SJSA1 (cell line): ENCODE measurements at regions not wholly inside any gene's neighbourhood (a gene's known extent, or its start where the extent isn't known, plus 50 kb on each side); places are given as distances from the start of the nearest gene placed in this dataset.

Experiments
- DNase-seq, 2 experiments: peaks; one replicate each; pipeline ENCODE4 v3.0.0-alpha.2; 2015 to 2020; ENCODE audit warnings: low spot score in 2 of 2, low read depth in 1 of 2
- H3K27ac ChIP-seq: fragments of 250-450 bp; sonication (Bioruptor Pico); 2 replicates; pipeline ENCODE4 v1.5.1; 2020; ENCODE audit warnings: mild to moderate bottlenecking, moderate library complexity
- H3K27me3 ChIP-seq: fragments of 250-450 bp; sonication (Bioruptor Pico); replicated peaks from 2 replicates; pipeline ENCODE4 v1.5.1; 2020; ENCODE audit warnings: mild to moderate bottlenecking, moderate library complexity
- H3K36me3 ChIP-seq: fragments of 250-450 bp; sonication (Bioruptor Pico); 2 replicates; pipeline ENCODE4 v1.5.1; 2020; ENCODE audit warnings: mild to moderate bottlenecking
- H3K4me1 ChIP-seq: fragments of 250-450 bp; sonication (Bioruptor Pico); replicated peaks from 2 replicates; pipeline ENCODE4 v1.6.1; 2021; ENCODE audit warnings: mild to moderate bottlenecking
- H3K4me3 ChIP-seq: fragments of 250-450 bp; sonication (Bioruptor Pico); 2 replicates; pipeline ENCODE4 v1.5.1; 2020; ENCODE audit warnings: mild to moderate bottlenecking
- H3K9me3 ChIP-seq: fragments of 250-450 bp; sonication (Bioruptor Pico); replicated peaks from 2 replicates; pipeline ENCODE4 v1.5.1; 2020; ENCODE audit warnings: mild to moderate bottlenecking

DNA sequence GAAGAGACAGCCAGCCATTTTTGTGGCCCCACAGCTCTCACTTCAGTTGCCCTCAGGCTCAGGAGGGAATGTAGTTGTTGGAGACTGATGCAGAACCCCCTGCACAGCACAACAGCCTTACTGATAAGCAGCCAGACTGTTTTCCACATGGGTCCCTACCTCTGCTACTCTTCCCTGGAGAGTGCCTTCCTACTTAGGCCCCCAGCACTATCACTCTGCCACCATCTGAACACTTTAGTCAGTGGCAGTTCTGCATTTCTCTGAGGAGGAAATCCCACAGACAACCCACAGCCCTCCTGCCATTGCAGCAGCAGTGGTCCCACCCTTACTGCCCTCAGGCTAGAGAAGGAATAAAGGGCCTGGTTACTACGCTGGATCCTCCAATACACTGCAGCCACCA is 61.8 kb upstream of the PTPRD start:
- H3K4me3 ChIP-seq: no peak overlapping the region
- H3K27ac ChIP-seq: no peak overlapping the region
- H3K4me1 ChIP-seq: no peaks in the 10 kb centered on the region
- no peaks in the 10 kb centered on the region for H3K36me3 ChIP-seq
- no peak for DNase-seq
- no peaks in the 10 kb centered on the region for H3K27me3 ChIP-seq
- no peaks in the 10 kb centered on the region for H3K9me3 ChIP-seq

DNA sequence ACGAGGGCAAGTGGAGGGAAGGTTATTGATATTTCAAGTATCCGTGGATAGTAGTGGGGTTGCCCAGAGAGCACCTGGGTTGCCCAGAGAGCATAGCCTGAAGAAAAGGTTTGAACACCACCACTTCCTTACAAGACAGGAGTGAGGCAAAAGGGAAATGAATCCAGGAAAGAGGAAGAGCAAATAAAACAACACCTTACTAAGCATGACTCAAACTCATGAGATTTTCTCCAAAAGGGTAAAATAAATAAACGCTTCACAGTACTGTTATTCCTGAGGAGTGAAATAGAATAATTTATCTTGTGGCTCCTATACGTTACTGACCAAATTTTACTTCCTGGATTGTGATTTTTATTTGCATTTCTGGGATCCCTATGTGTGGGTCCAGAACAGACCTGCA is 65.2 kb upstream of the PTPRD start:
- DNase-seq: no peak
- H3K4me1 ChIP-seq: no peaks in the 10 kb centered on the region

DNA sequence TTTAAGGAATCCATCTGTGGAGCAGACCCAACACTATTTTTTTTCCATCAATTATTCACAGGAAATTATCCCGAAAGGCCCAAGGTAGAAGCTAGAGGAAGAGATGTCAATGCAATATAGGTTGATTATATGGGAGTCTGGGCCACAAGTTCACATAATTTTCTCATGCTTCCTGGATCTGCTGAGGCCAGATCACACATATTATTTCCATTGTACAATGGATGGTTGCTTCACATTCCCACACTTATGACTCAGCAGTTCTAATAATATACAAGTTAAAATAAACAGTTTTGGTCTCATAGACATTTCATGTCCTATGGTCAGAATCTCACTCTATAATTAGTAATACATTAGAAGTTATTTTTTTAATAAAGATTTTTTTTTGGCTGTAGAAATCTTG is 66.0 kb upstream of the PTPRD start:
- H3K27ac ChIP-seq: no peak overlapping the region
- H3K4me1 ChIP-seq: no peaks in the 10 kb centered on the region

More for the DNA sequence above, 65.2 kb upstream of the PTPRD start:
- H3K27me3 ChIP-seq: no peaks in the 10 kb centered on the region
- H3K4me3 ChIP-seq: no peak overlapping the region
- H3K36me3 ChIP-seq: no peaks in the 10 kb centered on the region
- no peaks in the 10 kb centered on the region for H3K9me3 ChIP-seq
- no peak overlapping the region for H3K27ac ChIP-seq

DNA sequence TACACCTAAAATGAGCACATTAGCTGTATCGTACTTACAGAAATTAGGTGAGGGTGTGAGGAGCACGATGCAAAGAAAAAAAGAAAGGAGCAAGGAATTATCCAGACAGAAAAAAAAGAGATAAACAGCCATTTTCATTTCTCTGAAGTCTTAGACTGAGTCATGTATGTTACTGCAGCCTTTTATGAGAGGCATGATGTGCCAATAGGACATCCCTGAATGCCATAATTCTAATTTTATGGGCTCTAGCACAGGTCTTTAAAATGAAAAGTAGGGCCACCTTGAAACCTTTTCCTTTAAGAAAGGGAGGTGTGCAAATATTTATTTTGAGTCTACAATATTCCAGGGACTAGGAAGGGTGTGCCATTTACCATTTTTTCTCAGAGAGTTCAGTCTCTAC is 74.1 kb upstream of the PTPRD start:
- Histone ChIP-seq H3K4me1 (no peaks in the 10 kb centered on the region), H3K4me3 (no peak overlapping the region), H3K27ac (no peak overlapping the region), H3K36me3 (no peaks in the 10 kb centered on the region), H3K27me3 (no peaks in the 10 kb centered on the region), H3K9me3 (no peaks in the 10 kb centered on the region)
- no peak for DNase-seq

More for the DNA sequence above, 66.0 kb upstream of the PTPRD start:
- Histone ChIP-seq H3K27me3 (no peaks in the 10 kb centered on the region), H3K9me3 (no peaks in the 10 kb centered on the region), H3K36me3 (no peaks in the 10 kb centered on the region), H3K4me3 (no peak overlapping the region)
- no peak for DNase-seq

DNA sequence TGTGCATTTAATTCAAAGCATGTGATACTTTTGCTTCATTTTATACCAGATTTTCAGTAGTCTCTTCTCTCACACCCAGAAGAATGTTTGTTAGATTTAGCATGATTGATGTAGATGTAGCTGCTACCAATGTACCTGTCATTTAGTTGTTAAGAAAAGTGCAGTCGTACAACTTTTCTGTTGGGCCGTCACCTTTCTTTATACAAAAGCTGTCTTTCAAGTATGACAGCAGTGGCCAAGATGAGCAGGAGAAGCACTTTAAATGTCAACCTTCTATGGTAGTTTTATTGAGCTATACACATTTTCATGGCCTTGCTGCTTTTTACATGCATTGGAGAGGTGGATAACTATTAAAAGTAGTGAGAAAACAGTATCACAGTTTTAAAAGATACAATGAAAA is 77.7 kb upstream of the PTPRD start:
- Histone ChIP-seq H3K27me3 (no peaks in the 10 kb centered on the region), H3K4me1 (no peaks in the 10 kb centered on the region), H3K9me3 (no peaks in the 10 kb centered on the region), H3K36me3 (no peaks in the 10 kb centered on the region), H3K27ac (no peak overlapping the region), H3K4me3 (no peak overlapping the region)
- no peak for DNase-seq

DNA sequence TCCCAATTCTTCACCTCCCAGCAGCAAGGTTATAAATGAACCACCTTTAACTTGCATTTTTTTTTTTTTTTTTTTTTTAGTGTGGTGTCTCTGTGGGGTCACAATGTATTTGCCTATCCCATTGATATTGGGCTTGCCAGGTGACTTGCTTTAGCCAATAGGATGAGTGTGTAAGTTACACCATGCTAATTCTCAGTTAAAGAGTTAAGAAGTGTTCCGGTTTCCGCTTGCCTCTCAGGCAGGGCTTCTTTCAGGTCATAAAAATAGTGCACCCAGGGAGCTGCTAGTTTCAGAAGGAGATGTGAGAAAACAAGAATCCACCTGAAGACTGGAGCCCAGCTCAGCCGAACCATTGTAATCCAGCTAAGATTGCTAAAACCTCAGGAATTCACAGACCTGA is 84.2 kb upstream of the PTPRD start:
- no peaks in the 10 kb centered on the region for H3K36me3 ChIP-seq
- no peaks in the 10 kb centered on the region for H3K4me1 ChIP-seq
- H3K4me3 ChIP-seq: no peak overlapping the region
- H3K27ac ChIP-seq: no peak overlapping the region
- no peaks in the 10 kb centered on the region for H3K27me3 ChIP-seq
- no peak for DNase-seq
- no peaks in the 10 kb centered on the region for H3K9me3 ChIP-seq

DNA sequence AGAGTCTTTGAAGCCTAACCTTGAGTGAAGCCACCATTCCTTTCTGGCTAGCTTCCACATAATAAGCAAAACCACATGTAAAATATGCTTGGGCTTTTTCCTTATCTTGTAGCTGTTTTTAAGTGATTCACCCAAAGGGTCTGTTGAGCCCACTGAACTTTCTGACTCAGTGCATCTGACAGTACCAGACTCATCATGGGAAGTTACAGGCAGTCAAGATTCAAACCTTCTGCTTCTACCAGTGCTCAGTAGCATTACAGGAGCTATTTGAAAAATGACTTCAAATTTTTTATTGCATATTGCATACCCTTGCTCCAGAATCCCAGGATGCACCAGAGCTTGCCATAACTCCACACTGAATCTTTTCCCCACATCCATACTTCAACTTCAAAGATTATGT is 87.5 kb upstream of the PTPRD start:
- H3K27me3 ChIP-seq: no peaks in the 10 kb centered on the region
- no peak for DNase-seq
- H3K36me3 ChIP-seq: no peaks in the 10 kb centered on the region
- no peak overlapping the region for H3K27ac ChIP-seq
- H3K4me3 ChIP-seq: no peak overlapping the region
- H3K4me1 ChIP-seq: no peaks in the 10 kb centered on the region
- H3K9me3 ChIP-seq: no peaks in the 10 kb centered on the region

DNA sequence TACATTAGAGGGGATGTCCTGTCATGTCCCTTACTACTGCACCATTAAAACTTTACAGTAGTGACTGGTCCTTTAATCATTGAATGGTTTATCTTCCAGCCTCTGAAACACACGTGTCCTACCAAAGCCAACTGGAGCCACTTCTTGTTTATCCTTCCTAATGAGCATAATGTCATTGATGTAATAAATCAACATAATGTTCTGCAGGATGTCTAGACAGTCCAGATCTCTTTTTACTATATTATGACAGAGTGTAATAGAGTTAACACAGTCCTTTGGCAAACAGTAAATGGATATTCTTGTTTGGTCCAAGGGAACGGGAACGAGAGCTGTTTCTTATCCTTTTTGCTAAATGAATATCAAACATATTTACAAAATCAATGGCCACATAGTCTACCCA is 88.1 kb upstream of the PTPRD start:
- DNase-seq: no peak
- no peaks in the 10 kb centered on the region for H3K36me3 ChIP-seq
- no peak overlapping the region for H3K27ac ChIP-seq
- H3K9me3 ChIP-seq: no peaks in the 10 kb centered on the region
- no peak overlapping the region for H3K4me3 ChIP-seq
- H3K27me3 ChIP-seq: no peaks in the 10 kb centered on the region
- no peaks in the 10 kb centered on the region for H3K4me1 ChIP-seq

DNA sequence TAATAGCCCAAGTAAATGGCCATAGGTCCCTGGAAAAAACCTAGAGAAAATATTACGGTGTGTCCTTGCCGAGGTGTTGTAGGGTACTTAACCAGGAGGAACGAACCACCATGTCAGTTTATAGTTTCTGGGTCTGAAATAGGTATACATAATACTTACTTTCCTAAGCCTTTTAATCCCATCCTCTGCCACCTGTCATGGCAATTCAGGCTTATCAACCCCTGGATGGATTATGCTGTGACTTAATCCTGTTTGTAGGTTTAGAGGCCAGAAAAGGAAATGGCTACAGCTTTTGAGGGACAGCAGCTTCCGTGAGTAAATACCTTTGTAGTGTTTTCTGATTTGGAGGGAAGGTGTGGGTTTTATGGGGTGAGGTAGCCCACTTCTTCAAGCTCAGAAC is 89.1 kb upstream of the PTPRD start:
- no peaks in the 10 kb centered on the region for H3K27me3 ChIP-seq
- H3K9me3 ChIP-seq: no peaks in the 10 kb centered on the region
- no peaks in the 10 kb centered on the region for H3K36me3 ChIP-seq
- H3K27ac ChIP-seq: no peak overlapping the region
- H3K4me3 ChIP-seq: no peak overlapping the region
- no peaks in the 10 kb centered on the region for H3K4me1 ChIP-seq
- no peak for DNase-seq

DNA sequence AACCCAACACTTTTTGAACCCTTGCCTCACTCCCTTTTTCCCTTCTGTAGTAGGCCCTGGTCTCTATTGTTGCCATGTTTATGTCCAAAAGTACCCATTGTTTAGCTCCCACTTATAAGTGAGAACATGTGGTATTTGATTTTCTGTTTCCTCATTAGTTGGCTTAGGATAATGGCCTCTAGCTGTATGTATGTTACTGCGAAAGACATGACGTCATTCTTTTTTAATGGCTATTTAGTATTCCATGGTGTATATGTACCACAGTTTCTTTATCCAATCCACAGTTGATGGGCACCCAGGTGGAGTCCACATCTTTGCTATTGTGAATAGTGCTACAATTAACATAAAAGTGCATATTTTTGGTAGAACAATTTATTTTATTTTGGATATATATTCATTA is 90.3 kb upstream of the PTPRD start:
- H3K27ac ChIP-seq: no peak overlapping the region
- H3K9me3 ChIP-seq: no peaks in the 10 kb centered on the region
- no peaks in the 10 kb centered on the region for H3K36me3 ChIP-seq
- H3K27me3 ChIP-seq: no peaks in the 10 kb centered on the region
- no peak for DNase-seq
- H3K4me1 ChIP-seq: no peaks in the 10 kb centered on the region
- H3K4me3 ChIP-seq: no peak overlapping the region

DNA sequence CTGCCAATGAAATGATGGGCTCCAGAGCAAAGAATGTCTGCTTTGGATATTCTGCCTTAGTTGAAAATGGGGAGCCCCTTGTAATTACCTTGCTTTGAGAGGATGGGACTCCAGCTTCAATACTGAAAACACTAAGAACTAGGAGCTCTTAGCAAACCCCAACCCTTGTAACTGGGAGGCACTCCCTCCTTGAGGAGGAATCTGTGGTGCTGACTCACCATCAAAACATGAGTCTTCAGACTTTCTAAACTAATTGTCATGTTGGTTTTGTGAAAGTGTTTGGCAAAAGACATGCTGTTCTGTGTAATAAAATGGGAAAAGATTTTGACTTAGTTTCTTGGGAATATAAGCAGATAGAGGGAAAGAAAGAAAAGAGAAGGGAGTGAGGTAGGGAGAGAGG is 91.9 kb upstream of the PTPRD start:
- no peak overlapping the region for H3K4me3 ChIP-seq
- H3K27me3 ChIP-seq: no peaks in the 10 kb centered on the region
- H3K9me3 ChIP-seq: no peaks in the 10 kb centered on the region
- no peak for DNase-seq
- no peak overlapping the region for H3K27ac ChIP-seq
- H3K4me1 ChIP-seq: no peaks in the 10 kb centered on the region
- H3K36me3 ChIP-seq: no peaks in the 10 kb centered on the region

DNA sequence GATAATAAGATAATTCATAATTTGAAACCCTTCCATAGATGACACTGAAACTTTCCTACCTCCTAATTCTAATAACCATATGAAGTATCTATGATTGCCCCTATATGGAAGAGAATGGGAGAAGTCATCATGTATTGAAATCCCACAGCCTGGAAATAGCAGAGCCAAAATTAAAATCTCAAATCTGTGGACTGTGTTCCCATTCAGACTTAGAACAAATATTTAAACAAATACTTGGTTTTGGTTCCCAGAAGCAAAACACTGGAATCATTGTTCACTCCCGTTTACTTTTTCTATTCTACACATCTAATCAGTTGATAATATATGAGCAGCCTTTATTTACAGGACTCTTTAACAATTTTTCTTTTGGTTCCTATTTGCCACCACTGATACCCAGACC is 92.6 kb upstream of the PTPRD start:
- no peaks in the 10 kb centered on the region for H3K36me3 ChIP-seq
- H3K9me3 ChIP-seq: no peaks in the 10 kb centered on the region
- H3K4me1 ChIP-seq: no peaks in the 10 kb centered on the region
- no peak overlapping the region for H3K4me3 ChIP-seq
- H3K27ac ChIP-seq: no peak overlapping the region
- H3K27me3 ChIP-seq: no peaks in the 10 kb centered on the region
- no peak for DNase-seq

DNA sequence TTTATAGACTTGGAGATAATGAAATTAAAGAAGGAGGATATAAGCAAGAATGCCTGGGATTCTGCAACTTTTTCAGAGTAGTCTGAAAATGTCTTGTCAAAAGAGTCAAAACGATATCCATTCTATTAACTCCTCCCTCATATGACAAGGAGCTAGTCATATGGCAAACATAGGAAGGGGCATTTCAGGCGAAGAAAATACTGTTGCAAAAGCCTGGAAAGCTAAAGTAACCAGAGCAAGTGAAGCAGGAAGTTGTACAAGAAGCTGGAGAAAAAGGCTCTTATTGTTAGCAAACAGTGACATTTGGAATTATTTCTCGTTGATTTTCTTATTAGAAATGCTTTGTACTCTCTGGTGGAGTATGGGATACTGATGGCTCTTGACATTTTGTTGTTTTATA is 94.0 kb upstream of the PTPRD start:
- H3K36me3 ChIP-seq: no peaks in the 10 kb centered on the region
- H3K4me3 ChIP-seq: no peak overlapping the region
- no peaks in the 10 kb centered on the region for H3K27me3 ChIP-seq
- no peak for DNase-seq
- H3K4me1 ChIP-seq: no peaks in the 10 kb centered on the region
- no peak overlapping the region for H3K27ac ChIP-seq
- H3K9me3 ChIP-seq: no peaks in the 10 kb centered on the region

DNA sequence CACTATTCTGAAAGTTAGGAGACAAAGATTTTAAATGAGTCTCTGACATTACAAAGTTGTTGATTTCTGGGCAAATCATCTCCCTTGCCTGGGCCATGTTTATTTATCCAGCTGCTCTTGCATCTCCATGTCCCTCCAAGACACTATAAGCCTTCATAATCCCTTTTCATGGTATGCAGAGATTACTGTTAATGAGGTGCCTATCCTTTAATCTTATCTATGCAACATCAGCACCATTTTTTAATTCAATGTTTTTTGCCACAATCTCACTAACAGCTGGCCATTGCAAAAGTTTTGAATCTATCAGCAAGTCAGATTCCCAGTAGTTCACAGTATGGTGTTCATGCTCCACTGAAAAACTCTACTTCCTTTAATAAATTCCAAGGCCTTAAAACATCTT is 108.5 kb upstream of the PTPRD start:
- no peaks in the 10 kb centered on the region for H3K9me3 ChIP-seq
- no peak overlapping the region for H3K27ac ChIP-seq
- H3K4me3 ChIP-seq: no peak overlapping the region
- H3K27me3 ChIP-seq: no peaks in the 10 kb centered on the region
- no peaks in the 10 kb centered on the region for H3K36me3 ChIP-seq
- H3K4me1 ChIP-seq: no peaks in the 10 kb centered on the region
- DNase-seq: no peak

DNA sequence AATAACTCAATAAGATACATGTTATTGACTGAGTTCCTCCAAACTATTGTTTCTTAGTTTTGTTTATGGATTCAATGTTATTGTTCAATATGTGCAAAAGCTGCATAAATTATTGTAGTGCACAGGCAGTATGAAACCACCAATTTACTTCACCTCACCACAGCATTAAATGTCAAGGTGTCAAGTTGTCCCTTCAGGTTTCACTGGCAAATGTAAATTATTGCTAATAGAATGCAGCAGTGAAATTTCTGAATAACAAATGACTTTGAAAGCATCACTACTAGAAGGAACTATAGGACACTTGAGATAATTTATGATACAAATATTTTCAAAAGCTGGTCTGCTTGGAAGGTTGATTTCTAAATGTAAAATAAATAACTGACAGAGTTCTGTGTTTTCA is 116.4 kb upstream of the PTPRD start:
- H3K36me3 ChIP-seq: no peaks in the 10 kb centered on the region
- no peak overlapping the region for H3K27ac ChIP-seq
- H3K9me3 ChIP-seq: no peaks in the 10 kb centered on the region
- H3K27me3 ChIP-seq: no peaks in the 10 kb centered on the region
- no peaks in the 10 kb centered on the region for H3K4me1 ChIP-seq
- DNase-seq: no peak
- H3K4me3 ChIP-seq: no peak overlapping the region
